ENCODE measurements at regions not wholly inside any gene's neighbourhood (a gene's known extent, or its start where the extent isn't known, plus 50 kb on each side); places are given as distances from the start of the nearest gene placed in this dataset.

- Histone ChIP-seq H3K4me3 (no peak overlapping the region), H3K27ac (no peak overlapping the region), H3K36me3 (no peaks in the 10 kb centered on the region), H3K27me3 (no peaks in the 10 kb centered on the region), H3K9me3 (no peaks in the 10 kb centered on the region), H3K4me1 (no peaks in the 10 kb centered on the region)
- intact Hi-C loops (cut with DNase I), result no loop called here
- no peak for TF ChIP-seq CTCF (IDR thresholded peaks at IDR 0.05)
- DNase-seq (no peak), ATAC-seq (no peak)
Observed at GRCh38 chr20:56795492-56795891, 166.4 kb downstream of the TFAP2C start.

GRCh38 chr20:56796345-56796744 is 167.2 kb downstream of the TFAP2C start:
- intact Hi-C loops (cut with DNase I), result no loop called here
- H3K27ac ChIP-seq, result no peak overlapping the region
- no peak for DNase-seq
- no peak for ATAC-seq
- no peak overlapping the region for H3K4me3 ChIP-seq
- H3K36me3 ChIP-seq, result no peaks in the 10 kb centered on the region
- TF ChIP-seq CTCF (IDR thresholded peaks at IDR 0.05), result no peak
- H3K27me3 ChIP-seq, result no peaks in the 10 kb centered on the region
- H3K4me1 ChIP-seq, result no peaks in the 10 kb centered on the region
- H3K9me3 ChIP-seq, result no peaks in the 10 kb centered on the region

GRCh38 chr20:56797023-56797422 is 167.9 kb downstream of the TFAP2C start:
- intact Hi-C loops (cut with DNase I), result no loop called here
- Histone ChIP-seq H3K4me3 (no peak overlapping the region), H3K27me3 (no peaks in the 10 kb centered on the region)

GRCh38 chr20:56798634-56799033 is 169.5 kb downstream of the TFAP2C start:
- DNase-seq, result no peak
- Histone ChIP-seq H3K9me3 (no peaks in the 10 kb centered on the region), H3K27ac (no peak overlapping the region), H3K27me3 (no peaks in the 10 kb centered on the region), H3K36me3 (no peaks in the 10 kb centered on the region), H3K4me1 (no peaks in the 10 kb centered on the region), H3K4me3 (no peak overlapping the region)
- intact Hi-C loops (cut with DNase I), result no loop called here
- ATAC-seq, result no peak
- TF ChIP-seq CTCF (IDR thresholded peaks at IDR 0.05), result no peak

More at GRCh38 chr20:56797023-56797422, 167.9 kb downstream of the TFAP2C start:
- H3K9me3 ChIP-seq, result no peaks in the 10 kb centered on the region
- H3K27ac ChIP-seq, result no peak overlapping the region
- H3K4me1 ChIP-seq, result no peaks in the 10 kb centered on the region
- no peak for TF ChIP-seq CTCF (IDR thresholded peaks at IDR 0.05)
- H3K36me3 ChIP-seq, result no peaks in the 10 kb centered on the region
- ATAC-seq (no peak), DNase-seq (no peak)

GRCh38 chr20:56799187-56799586 is 170.1 kb downstream of the TFAP2C start:
- Histone ChIP-seq H3K4me3 (no peak overlapping the region), H3K36me3 (no peaks in the 10 kb centered on the region), H3K27ac (no peak overlapping the region), H3K27me3 (no peaks in the 10 kb centered on the region), H3K9me3 (no peaks in the 10 kb centered on the region), H3K4me1 (no peaks in the 10 kb centered on the region)
- TF ChIP-seq CTCF (IDR thresholded peaks at IDR 0.05), result no peak
- no peak for DNase-seq
- ATAC-seq, result no peak
- intact Hi-C loops (cut with DNase I), result no loop called here

GRCh38 chr20:56800088-56800487 is 171.0 kb downstream of the TFAP2C start:
- no peak for DNase-seq
- no peaks in the 10 kb centered on the region for H3K27me3 ChIP-seq
- intact Hi-C loops (cut with DNase I), result no loop called here
- no peak overlapping the region for H3K4me3 ChIP-seq
- no peaks in the 10 kb centered on the region for H3K9me3 ChIP-seq
- H3K27ac ChIP-seq, result no peak overlapping the region
- ATAC-seq, result no peak
- no peak for TF ChIP-seq CTCF (IDR thresholded peaks at IDR 0.05)
- H3K4me1 ChIP-seq, result no peaks in the 10 kb centered on the region
- H3K36me3 ChIP-seq, result no peaks in the 10 kb centered on the region

All from upper lobe of right lung (tissue), 1 donor.